ENCODE measurements at regions not wholly inside any gene's neighbourhood (a gene's known extent, or its start where the extent isn't known, plus 50 kb on each side); places are given as distances from the start of the nearest gene placed in this dataset.

GRCh38 chr2:57906152-57906732, 140.4 kb upstream of the VRK2 start (continued):
- TF ChIP-seq, protein P1, sequence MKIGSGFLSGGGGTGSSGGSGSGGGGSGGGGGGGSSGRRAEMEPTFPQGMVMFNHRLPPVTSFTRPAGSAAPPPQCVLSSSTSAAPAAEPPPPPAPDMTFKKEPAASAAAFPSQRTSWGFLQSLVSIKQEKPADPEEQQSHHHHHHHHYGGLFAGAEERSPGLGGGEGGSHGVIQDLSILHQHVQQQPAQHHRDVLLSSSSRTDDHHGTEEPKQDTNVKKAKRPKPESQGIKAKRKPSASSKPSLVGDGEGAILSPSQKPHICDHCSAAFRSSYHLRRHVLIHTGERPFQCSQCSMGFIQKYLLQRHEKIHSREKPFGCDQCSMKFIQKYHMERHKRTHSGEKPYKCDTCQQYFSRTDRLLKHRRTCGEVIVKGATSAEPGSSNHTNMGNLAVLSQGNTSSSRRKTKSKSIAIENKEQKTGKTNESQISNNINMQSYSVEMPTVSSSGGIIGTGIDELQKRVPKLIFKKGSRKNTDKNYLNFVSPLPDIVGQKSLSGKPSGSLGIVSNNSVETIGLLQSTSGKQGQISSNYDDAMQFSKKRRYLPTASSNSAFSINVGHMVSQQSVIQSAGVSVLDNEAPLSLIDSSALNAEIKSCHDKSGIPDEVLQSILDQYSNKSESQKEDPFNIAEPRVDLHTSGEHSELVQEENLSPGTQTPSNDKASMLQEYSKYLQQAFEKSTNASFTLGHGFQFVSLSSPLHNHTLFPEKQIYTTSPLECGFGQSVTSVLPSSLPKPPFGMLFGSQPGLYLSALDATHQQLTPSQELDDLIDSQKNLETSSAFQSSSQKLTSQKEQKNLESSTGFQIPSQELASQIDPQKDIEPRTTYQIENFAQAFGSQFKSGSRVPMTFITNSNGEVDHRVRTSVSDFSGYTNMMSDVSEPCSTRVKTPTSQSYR (CRISPR knock-in tag; IDR thresholded peaks at IDR 0.05; ENCODE audit: borderline replicate concordance): no peak
- TF ChIP-seq MLXIP (CRISPR knock-in tag; IDR thresholded peaks at IDR 0.05; ENCODE audit: borderline replicate concordance): no peak
- TF ChIP-seq, protein P2, sequence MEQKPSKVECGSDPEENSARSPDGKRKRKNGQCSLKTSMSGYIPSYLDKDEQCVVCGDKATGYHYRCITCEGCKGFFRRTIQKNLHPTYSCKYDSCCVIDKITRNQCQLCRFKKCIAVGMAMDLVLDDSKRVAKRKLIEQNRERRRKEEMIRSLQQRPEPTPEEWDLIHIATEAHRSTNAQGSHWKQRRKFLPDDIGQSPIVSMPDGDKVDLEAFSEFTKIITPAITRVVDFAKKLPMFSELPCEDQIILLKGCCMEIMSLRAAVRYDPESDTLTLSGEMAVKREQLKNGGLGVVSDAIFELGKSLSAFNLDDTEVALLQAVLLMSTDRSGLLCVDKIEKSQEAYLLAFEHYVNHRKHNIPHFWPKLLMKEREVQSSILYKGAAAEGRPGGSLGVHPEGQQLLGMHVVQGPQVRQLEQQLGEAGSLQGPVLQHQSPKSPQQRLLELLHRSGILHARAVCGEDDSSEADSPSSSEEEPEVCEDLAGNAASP (CRISPR knock-in tag; IDR thresholded peaks at IDR 0.05; ENCODE audit: borderline replicate concordance): 0 out of 2 replicates have a peak, but pooled peaks have one; percentile 21
- TF ChIP-seq, protein P3, sequence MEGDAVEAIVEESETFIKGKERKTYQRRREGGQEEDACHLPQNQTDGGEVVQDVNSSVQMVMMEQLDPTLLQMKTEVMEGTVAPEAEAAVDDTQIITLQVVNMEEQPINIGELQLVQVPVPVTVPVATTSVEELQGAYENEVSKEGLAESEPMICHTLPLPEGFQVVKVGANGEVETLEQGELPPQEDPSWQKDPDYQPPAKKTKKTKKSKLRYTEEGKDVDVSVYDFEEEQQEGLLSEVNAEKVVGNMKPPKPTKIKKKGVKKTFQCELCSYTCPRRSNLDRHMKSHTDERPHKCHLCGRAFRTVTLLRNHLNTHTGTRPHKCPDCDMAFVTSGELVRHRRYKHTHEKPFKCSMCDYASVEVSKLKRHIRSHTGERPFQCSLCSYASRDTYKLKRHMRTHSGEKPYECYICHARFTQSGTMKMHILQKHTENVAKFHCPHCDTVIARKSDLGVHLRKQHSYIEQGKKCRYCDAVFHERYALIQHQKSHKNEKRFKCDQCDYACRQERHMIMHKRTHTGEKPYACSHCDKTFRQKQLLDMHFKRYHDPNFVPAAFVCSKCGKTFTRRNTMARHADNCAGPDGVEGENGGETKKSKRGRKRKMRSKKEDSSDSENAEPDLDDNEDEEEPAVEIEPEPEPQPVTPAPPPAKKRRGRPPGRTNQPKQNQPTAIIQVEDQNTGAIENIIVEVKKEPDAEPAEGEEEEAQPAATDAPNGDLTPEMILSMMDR (CRISPR knock-in tag; IDR thresholded peaks at IDR 0.05): peak; percentile 86
